PFSK-1 (cell line): ENCODE measurements at regions not wholly inside any gene's neighbourhood (a gene's known extent, or its start where the extent isn't known, plus 50 kb on each side); places are given as distances from the start of the nearest gene placed in this dataset.

Experiments
- FOXP2 ChIP-seq: optimal IDR thresholded peaks from 2 replicates; pipeline ENCODE3; 2011; ENCODE audit warnings: borderline replicate concordance, control low read depth, inconsistent platforms; ENCODE audit not compliant: insufficient read depth; ENCODE audit errors: extremely low read length, extremely low read depth
- POLR2AphosphoS5 ChIP-seq: IDR thresholded peaks from 2 replicates; pipeline ENCODE4 v1.6.1; 2012; ENCODE audit warnings: low read depth, mild to moderate bottlenecking, control low read depth, low read length, moderate library complexity
- REST ChIP-seq, 2 experiments: IDR thresholded peaks; 2 replicates each; pipeline versions ENCODE4 v1.6.1 to v1.8.0; 2011 to 2012; ENCODE audit warnings: low read depth in 2 of 2, low read length in 2 of 2, control low read depth in 1 of 2, inconsistent platforms in 1 of 2, mild to moderate bottlenecking in 1 of 2, moderate library complexity in 1 of 2; ENCODE audit not compliant: insufficient read depth in 1 of 2
- SIN3A ChIP-seq: IDR thresholded peaks from 2 replicates; pipeline ENCODE4 v1.6.1; 2012; ENCODE audit warnings: mild to moderate bottlenecking, low read length, moderate library complexity, borderline replicate concordance; ENCODE audit not compliant: insufficient read depth
- TAF1 ChIP-seq: IDR thresholded peaks from 2 replicates; pipeline ENCODE4 v1.6.1; 2012; ENCODE audit warnings: low read length, control low read depth, borderline replicate concordance; ENCODE audit not compliant: insufficient read depth

DNA sequence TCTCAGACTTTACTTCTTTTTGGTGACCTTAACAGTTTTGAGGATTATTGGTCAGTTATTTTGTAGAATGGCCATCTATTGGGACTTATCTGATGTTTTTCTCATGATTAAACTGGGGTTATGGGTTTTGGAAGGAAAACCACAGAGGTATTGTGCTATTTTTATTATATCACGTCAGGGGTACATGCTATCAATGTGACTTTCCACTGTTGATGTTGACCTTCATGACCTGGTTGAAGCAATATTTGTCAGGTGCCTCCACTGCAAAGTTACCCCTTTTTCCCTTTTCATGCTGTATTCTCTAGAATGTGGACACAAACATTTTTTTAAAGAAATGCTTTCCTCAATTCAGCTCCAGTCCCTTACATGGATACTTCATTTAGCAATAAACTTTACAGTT is 152.8 kb upstream of the TSLP start:
- TF ChIP-seq TAF1, result no peak
- no peak for TF ChIP-seq POLR2AphosphoS5
- no peak for TF ChIP-seq REST (IDR thresholded peaks at IDR 0.05; ENCODE audit: insufficient read depth in 1 of 2, low read depth in 2 of 2, low read length in 2 of 2)
- no peak for TF ChIP-seq FOXP2
- TF ChIP-seq SIN3A, result no peak

DNA sequence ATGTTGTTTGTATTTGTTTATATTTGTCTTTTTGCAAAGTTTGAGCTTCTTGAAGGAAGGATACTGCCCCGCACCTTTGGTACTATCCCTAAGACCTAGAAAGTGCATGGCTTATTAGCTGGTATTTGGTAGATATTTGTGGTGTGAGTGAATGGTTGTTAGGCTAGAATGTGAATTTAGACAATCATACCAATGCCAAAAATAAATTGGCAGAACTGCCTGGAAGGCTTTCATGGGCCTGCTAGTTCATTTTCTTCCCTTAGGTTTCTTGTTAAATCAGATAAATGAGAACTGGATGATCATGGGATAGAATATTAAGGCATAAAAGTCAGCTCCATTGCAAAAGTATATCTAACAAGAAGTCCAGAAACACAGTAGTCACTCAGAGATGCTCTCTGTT is 147.5 kb upstream of the TSLP start:
- no peak for TF ChIP-seq SIN3A
- TF ChIP-seq POLR2AphosphoS5, result no peak
- TF ChIP-seq REST (IDR thresholded peaks at IDR 0.05; ENCODE audit: insufficient read depth in 1 of 2, low read depth in 2 of 2, low read length in 2 of 2), result no peak
- no peak for TF ChIP-seq TAF1
- no peak for TF ChIP-seq FOXP2

GRCh38 chr5:110925398-110925797 is 146.1 kb upstream of the TSLP start:
- TF ChIP-seq POLR2AphosphoS5 (no peak), REST (IDR thresholded peaks at IDR 0.05; ENCODE audit: insufficient read depth in 1 of 2, low read depth in 2 of 2, low read length in 2 of 2) (no peak), TAF1 (no peak), SIN3A (no peak), FOXP2 (no peak)

DNA sequence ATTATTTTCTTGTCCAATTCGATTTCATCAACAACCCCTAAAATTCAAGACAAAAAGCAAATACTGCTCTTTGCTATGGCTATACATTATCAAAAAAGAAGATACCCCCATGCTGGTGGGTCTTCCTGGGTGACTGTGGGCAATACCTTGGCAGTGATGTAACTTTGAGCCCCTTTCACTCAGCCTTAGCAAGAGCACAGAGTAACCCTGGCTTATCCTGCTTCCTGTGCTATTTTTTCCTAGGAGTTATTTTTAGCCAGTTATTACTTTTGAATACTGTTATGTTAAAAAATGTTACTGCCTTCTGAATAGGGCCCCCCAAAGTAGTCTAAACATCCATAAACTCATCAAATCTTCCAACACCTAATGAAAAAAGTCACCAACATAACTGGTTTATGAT is 145.6 kb upstream of the TSLP start:
- TF ChIP-seq FOXP2, result no peak
- TF ChIP-seq REST (IDR thresholded peaks at IDR 0.05; ENCODE audit: insufficient read depth in 1 of 2, low read depth in 2 of 2, low read length in 2 of 2), result no peak
- TF ChIP-seq SIN3A, result no peak
- no peak for TF ChIP-seq POLR2AphosphoS5
- TF ChIP-seq TAF1, result no peak
